Ascending aorta (tissue), 2 donors: ENCODE measurements at regions not wholly inside any gene's neighbourhood (a gene's known extent, or its start where the extent isn't known, plus 50 kb on each side); places are given as distances from the start of the nearest gene placed in this dataset.
"Not testable (repeated sequence)": the region's sequence is repeated elsewhere in the genome, so short reads cannot be mapped to it uniquely, and the experiment has no call there.

Experiments used
- DNase-seq, 2 donors: peaks; one replicate each; pipeline ENCODE4 v3.0.0-alpha.2; 2019; ENCODE audit warnings: low spot score in 2 of 2
- H3K27ac ChIP-seq, 2 donors: fragments of 200-600 bp; sonication (generic); one replicate each; pipeline ENCODE4 v1.5.1; 2016 to 2017; ENCODE audit warnings: mild to moderate bottlenecking in 1 of 2
- H3K27me3 ChIP-seq: fragments of 200-600 bp; sonication (generic); one replicate; pipeline ENCODE4 v1.5.1; 2017
- H3K36me3 ChIP-seq, 2 donors: fragments of 200-600 bp; sonication (generic); one replicate each; pipeline ENCODE4 v1.5.1; 2016
- H3K4me1 ChIP-seq, 2 donors: fragments of 200-600 bp; sonication (generic); one replicate each; pipeline ENCODE4 v1.5.1; 2016 to 2017; ENCODE audit warnings: mild to moderate bottlenecking in 1 of 2
- H3K4me3 ChIP-seq, 2 donors: fragments of 200-600 bp; sonication (generic); one replicate each; pipeline ENCODE4 v1.5.1; 2016 to 2017; ENCODE audit warnings: mild to moderate bottlenecking in 1 of 2
- H3K9me3 ChIP-seq, 2 donors: fragments of 200-600 bp; sonication (generic); one replicate each; pipeline ENCODE4 v1.5.1; 2016
- intact Hi-C: fragments of 100-400 bp; cut with DNase I; formaldehyde crosslinking; loops from one replicate; pipeline ENCODE4 v1.15.1; 2023
- TF ChIP-seq, protein P1 (sequence below), 3 experiments: fragments of 200-600 bp in 2 of 3; fragments of 450-650 bp in 1 of 3; sonication (generic) in 2 of 3; IDR thresholded peaks; one replicate each; pipeline ENCODE4 v1.5.1; 2016 to 2019; ENCODE audit warnings: antibody characterized with exemption in 3 of 3, mild to moderate bottlenecking in 1 of 3, moderate library complexity in 1 of 3

DNA sequence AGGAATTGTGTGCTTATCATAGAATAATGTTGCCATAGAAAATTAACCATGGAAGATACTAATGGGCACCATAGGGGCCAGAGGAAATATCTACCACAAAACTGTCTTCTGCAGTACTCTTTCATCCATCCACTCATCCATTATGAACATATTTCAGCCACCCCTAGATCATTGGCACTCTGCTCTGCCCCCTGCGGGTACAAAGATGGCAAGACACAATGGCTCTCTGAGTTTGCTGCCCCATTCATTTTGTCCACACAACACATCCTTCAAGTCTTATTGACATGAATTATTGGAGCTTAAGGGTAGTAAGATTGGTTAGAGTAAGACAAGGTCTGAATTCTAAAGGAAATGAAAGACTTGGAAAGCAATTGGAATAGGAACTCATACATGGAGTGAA is 1224.7 kb upstream of the CELF4 start:
- no peaks in the 10 kb centered on the region for H3K9me3 ChIP-seq
- no peak overlapping the region for H3K27ac ChIP-seq
- H3K36me3 ChIP-seq: no peaks in the 10 kb centered on the region
- intact Hi-C loops: no loop called here
- TF ChIP-seq, protein P1, sequence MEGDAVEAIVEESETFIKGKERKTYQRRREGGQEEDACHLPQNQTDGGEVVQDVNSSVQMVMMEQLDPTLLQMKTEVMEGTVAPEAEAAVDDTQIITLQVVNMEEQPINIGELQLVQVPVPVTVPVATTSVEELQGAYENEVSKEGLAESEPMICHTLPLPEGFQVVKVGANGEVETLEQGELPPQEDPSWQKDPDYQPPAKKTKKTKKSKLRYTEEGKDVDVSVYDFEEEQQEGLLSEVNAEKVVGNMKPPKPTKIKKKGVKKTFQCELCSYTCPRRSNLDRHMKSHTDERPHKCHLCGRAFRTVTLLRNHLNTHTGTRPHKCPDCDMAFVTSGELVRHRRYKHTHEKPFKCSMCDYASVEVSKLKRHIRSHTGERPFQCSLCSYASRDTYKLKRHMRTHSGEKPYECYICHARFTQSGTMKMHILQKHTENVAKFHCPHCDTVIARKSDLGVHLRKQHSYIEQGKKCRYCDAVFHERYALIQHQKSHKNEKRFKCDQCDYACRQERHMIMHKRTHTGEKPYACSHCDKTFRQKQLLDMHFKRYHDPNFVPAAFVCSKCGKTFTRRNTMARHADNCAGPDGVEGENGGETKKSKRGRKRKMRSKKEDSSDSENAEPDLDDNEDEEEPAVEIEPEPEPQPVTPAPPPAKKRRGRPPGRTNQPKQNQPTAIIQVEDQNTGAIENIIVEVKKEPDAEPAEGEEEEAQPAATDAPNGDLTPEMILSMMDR (IDR thresholded peaks at IDR 0.05): no peak
- no peaks in the 10 kb centered on the region for H3K27me3 ChIP-seq
- no peaks in the 10 kb centered on the region for H3K4me1 ChIP-seq
- no peak overlapping the region for H3K4me3 ChIP-seq
- no peak for DNase-seq

DNA sequence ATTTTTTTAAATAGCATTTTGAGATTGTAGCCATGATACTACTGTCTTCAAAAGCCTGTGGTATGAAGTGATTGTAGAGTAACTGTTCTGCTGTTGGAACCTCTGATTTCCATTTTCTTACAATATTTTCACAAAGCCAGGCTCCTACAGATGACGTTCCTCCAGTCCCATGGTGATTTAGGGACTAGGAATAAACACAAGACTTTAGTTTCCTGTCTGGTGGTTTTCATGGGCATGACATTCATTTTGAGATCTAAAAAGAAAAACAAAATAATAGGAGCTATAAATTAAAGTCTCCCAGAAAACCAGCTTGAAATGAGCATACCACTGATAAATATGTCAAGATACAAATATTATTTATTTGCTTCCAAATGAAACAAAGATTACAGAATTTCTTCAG is 1223.5 kb upstream of the CELF4 start:
- Histone ChIP-seq H3K9me3 (no peaks in the 10 kb centered on the region), H3K36me3 (no peaks in the 10 kb centered on the region), H3K4me1 (no peaks in the 10 kb centered on the region), H3K4me3 (no peak overlapping the region), H3K27ac (no peak overlapping the region), H3K27me3 (no peaks in the 10 kb centered on the region)
- intact Hi-C loops: no loop called here
- TF ChIP-seq, protein P1 (IDR thresholded peaks at IDR 0.05): no peak
- DNase-seq: no peak

DNA sequence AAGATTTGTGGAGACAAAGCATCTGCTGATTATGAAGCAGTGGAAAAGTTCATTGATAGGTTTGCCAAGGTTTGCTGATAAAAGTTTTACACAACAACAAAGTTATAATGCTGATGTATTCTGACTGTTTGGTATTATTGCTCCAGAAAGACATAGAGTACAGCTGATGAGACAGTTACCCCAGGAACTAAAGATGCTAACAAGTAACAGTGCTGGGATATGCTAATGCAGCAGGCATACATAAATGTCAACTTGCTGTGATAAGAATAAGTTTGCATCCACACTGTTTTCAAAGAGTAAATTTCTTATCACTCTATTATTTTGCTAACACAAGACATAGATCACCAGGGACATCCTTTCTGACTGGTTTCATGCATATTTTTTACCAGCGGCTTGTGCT is 1221.3 kb upstream of the CELF4 start:
- Histone ChIP-seq H3K27me3 (no peaks in the 10 kb centered on the region), H3K9me3 (no peaks in the 10 kb centered on the region), H3K36me3 (no peaks in the 10 kb centered on the region), H3K4me1 (no peaks in the 10 kb centered on the region), H3K4me3 (no peak overlapping the region), H3K27ac (no peak overlapping the region)
- TF ChIP-seq, protein P1 (IDR thresholded peaks at IDR 0.05): no peak
- no peak for DNase-seq
- intact Hi-C loops: no loop called here

DNA sequence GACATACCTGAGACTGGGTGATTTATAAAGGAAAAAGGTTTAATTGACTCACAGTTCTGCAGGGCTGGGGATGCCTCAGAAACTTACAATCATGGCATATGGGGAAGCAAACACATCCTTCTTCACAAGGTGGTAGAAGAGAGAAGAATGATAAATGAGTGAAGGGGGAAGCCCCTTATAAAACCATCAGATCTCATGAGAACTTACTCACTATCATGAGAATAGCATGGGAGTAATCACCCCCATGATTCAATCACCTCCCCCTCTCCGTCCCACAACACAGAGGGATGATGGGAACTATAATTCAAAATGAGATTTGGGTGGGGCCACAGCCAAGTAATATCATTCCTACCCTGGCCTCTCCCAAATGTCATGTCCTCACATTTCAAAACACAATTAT is 1206.0 kb upstream of the CELF4 start:
- intact Hi-C loops, H3K27ac ChIP-seq, H3K36me3 ChIP-seq: not testable (repeated sequence)

DNA sequence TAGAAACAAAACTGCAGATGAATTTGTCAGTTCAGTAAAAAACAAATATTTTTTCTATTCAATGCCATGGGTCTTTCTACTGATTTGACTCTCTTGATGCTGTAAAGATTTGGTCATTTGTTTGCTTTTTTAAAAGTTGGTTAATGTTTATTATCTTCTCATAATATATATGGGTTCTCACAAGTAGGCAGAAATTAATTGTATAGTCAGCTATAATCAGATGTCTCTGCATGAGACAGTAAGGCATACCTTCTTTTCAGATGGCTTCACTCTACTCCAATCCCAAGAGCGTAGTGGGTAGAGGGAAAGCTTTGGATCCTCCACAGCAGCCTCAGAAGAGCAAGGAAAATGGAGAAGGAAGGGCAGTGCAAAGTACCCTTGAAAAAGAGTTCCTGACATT is 1202.9 kb upstream of the CELF4 start:
- Histone ChIP-seq H3K9me3 (no peaks in the 10 kb centered on the region), H3K4me1 (no peaks in the 10 kb centered on the region), H3K36me3 (no peaks in the 10 kb centered on the region), H3K27me3 (no peaks in the 10 kb centered on the region), H3K4me3 (no peak overlapping the region), H3K27ac (no peak overlapping the region)
- DNase-seq: no peak
- intact Hi-C loops: no loop called here
- TF ChIP-seq, protein P1 (IDR thresholded peaks at IDR 0.05): no peak

More for the DNA sequence above, 1206.0 kb upstream of the CELF4 start:
- not testable (repeated sequence) for H3K9me3 ChIP-seq, H3K27me3 ChIP-seq, DNase-seq, H3K4me3 ChIP-seq, H3K4me1 ChIP-seq

DNA sequence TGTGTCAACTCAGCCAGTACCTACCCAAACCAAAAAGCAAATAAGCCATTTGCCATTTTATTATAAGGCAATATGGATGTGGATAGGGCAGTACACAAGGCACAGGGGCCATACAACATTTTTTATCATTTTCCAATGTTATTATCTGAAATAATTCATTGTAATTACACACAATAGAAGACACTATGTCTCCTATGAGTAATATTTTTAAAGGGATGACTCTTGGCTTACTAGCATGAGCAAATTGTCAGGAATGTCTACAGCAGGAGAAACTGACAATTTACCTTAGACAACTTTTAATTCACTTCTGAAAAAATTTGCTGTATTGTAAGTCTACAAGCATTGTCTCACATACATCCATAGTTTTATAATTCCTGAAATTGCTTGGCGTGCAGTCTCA is 1193.9 kb upstream of the CELF4 start:
- TF ChIP-seq, protein P1 (IDR thresholded peaks at IDR 0.05): no peak
- Histone ChIP-seq H3K4me1 (no peaks in the 10 kb centered on the region), H3K36me3 (no peaks in the 10 kb centered on the region), H3K4me3 (no peak overlapping the region), H3K27me3 (no peaks in the 10 kb centered on the region), H3K27ac (no peak overlapping the region), H3K9me3 (no peaks in the 10 kb centered on the region)
- DNase-seq: no peak
- intact Hi-C loops: no loop called here
